T-helper 2 cell treated with Interferon-gamma antibody and Interleukin-4, amounts not matched to agents 100 ng/mL and 5 ng/mL, for 36 hours (primary cell): ENCODE measurements at regions not wholly inside any gene's neighbourhood (a gene's known extent, or its start where the extent isn't known, plus 50 kb on each side); places are given as distances from the start of the nearest gene placed in this dataset.

ENCODE experiments used
- intact Hi-C: fragments of 100-400 bp; cut with micrococcal nuclease; formaldehyde crosslinking; loops from one replicate; pipeline ENCODE4 v1.15.1; 2023

DNA sequence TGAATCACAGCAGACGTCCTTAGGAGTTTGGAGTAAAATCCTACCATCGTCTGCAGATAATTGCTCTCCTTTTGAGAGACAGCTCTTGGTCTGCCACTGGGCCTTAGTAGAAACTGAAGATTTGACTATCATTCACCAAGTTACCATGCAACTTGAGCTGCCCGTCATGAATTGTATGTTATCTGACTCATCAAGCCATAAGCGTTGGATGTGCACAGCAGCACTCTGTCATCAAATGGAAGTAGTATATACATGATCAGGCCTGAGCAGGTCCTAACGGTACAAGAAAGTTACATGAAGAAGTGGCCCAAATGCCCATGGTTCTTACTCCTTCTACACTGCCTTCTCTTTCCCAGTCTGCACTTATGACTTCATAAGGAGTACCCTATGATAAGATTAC lies 317.8 kb downstream of the GPATCH2 start:
- intact Hi-C loops = no loop called here

DNA sequence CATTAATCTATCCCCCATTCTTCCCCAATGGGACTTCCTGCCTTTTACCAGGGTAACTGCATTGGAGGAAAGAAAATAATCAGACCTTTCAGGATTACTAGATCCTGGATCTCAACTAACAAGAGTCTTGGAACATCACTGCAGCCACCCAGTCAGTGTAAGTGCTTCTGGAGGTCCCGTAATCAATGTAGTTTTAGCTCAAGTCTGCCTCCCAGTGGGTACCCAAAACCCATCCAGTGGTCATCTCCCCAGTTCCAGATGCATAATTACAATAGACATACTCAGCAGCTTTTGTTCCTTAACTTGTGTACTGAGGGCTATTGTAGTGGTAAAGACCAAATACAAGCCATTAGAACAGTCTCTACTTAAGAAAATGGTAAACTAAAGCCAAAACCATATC lies 319.1 kb downstream of the GPATCH2 start:
- intact Hi-C loops = no loop called here

DNA sequence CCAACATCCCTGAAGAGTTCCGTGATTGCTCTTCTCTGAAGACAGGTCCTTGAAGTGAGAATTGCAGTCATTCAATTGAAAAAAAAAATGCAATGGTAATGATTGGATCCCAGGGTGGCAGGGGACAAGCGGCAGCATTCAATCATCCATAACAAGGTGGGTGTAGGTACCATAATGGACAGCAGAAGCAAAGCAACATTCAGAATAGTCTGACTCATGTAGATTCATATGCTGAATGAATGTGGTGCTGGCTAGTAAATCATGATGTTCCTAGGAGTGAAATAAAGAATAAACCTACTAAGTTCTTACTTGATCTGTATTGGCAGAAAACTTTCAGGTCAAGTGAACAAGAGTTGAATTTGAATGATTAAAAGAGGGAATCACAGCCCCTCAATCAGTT lies 319.6 kb downstream of the GPATCH2 start:
- intact Hi-C loops = no loop called here

DNA sequence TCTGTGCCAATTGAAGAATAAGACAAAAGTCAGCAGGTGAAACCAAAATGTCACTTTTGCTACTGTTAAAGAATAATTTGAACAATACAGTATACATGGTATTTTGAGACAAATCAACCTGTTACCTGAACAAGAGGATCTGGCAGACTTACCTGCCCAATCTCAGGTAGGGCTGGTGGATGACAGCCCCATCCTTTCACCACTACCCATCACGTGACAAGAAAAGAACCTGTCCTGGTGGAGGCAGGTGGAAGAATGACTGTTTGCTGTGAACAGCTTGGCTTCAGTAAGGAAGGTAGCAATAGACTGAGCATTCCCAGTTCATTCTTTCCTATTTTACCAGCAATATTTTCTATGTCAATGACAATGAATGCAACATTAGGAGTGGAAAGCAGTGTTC lies 349.6 kb downstream of the GPATCH2 start:
- intact Hi-C loops = no loop called here

DNA sequence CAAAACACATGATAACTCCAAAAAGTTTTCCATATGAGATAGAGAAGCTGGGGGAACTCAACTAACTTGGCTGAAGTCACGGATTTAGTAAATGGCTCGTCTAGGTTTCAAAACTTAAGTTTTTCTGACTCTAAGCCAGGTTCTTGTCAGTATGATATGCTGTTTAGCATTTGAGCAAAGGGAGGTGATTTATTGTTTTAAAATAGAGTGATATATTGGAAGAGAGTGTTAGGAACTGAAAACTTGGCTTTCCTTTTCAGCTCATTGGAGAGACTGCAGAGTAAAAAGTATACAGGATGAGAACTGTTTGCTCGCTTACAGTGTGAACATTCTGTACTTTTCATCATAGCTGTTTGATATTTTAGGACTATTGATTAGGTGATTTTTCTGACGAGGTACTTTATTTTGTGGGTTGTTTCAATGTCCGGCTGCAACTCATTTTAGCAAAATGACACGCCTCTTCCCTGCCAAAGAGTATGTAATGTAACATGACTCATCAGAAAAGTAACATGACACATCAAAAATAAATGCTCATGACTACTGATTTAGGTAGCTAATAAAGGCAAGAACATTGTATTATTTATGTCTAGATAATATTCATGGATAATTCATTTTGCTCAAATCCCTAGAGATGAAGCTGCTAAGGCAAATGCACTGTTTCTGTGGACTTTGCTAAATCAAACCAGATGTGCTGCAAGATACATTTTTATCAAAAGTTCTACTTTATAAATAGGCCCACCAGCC lies 355.1 kb downstream of the GPATCH2 start:
- intact Hi-C loops = no loop called here

DNA sequence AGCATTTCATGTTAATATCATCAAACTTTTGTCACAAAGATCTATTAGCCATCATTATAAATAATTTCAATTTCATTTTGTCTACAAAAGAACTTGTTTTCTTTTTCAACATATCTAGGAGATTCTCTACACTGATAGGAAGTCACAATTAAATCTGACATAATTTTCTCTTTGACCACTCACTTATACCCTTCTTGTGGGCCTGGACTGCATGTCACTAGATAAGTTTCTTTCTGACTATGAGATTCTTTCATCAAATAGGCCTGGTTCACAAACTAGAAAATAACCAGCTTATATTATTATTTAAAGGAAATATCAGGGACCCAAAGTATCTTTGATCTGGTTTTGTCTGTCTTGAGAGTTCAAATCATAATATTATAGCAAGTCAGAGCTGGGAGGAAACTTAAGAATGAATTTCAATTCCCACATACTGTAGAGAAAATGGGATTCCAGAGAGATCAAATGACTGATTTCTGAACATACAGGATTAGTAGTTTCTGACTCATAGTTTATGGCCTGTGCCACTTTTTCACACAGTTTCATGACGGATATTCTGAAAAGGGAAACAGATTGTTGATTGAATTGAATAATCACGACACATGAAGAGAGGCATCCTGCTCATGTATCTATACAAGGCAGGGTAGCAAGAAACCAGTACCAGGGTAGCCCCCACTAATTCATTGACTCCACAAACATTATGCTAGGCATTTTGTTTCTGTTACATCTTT lies 355.8 kb downstream of the GPATCH2 start:
- intact Hi-C loops = no loop called here

DNA sequence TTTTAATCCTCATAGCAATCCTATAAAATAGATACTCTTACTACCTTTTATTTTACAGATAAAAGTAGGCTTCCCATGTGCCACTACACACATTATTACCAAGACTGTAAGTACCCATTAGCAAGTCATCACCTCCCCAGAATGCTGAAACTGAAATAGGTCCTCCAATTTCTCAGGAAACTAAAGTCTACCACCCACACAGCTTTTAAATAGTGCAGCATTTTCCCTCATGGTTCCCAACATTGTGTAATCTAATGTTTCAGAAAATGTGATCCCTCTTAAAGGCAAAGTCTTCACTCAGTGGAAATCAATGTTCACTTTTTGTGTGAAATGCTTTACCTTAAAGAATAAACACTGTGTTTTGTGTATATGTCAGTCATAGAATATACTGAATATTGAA lies 356.5 kb downstream of the GPATCH2 start:
- intact Hi-C loops = no loop called here

DNA sequence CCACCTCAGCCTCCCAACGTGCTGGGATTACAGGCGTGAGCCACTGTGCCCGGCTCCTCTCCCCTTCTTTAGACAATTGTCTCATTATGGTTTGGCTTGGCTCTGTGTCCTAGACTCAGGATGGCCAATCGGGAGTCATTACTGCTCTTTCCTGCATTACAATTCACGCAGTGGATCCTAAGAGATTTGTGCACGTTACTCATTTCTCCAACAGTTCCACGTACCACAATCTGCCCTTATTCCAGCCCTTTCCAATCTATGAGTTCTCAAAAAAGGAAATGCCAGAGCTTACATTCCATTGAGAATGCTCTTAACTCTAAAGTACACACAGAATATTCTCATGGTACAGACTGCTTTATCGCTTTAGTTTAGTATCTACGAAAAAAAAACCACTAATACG lies 357.0 kb downstream of the GPATCH2 start:
- intact Hi-C loops = no loop called here

DNA sequence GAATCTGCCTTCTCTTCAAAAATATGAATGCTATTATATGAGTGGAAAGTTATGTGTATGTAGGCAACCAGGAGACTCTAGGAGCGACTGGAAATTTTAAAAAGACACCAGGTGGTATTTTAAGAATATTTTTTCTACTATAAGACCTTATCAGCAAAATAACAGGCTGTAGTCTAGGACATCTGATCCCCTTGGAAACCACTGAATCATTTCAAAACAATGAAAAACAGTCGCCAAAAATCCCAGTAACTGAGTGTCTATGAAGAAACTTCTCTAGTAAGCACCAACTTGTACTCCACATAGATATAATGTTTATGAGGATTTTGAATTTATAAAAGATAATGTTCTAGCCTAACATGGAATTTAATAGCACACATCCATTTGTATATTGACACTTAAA lies 358.5 kb downstream of the GPATCH2 start:
- intact Hi-C loops = no loop called here

DNA sequence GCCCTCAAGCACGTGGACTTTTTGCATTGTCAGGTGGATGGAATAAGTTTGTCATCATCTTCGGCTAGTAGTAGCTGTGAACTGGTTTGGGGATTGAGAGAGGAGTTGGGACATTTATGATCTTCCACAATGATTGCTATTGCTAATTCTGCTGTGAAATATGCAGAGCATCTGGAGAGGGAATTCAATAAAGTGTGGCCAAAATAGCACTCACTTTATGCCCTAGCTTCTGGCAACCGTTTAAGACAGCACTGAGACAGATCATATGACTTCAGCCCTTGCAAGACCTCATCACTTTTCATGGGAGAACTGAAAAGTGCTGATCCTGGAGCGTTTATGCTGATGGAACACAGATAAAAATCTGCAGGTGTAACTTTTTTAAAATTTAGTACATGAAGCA lies 360.8 kb downstream of the GPATCH2 start:
- intact Hi-C loops = no loop called here

DNA sequence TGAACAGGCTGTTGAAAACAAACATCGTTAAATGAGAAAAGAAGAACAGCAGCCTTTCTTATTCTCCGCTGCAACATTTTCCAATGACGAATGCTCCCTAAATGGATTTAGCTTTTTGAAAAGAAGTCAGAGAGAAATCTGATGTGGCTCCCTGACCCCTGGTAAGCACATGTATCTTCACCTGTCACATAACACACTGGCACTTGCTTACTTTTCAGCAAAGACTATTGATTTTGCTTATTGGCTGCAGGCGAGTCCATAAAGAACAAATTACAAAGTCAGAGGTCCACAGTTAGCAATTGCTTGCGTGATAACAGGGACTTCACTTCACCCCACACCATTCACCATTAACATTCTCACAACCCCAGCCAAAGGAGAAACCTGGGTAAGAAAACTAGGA lies 362.8 kb downstream of the GPATCH2 start:
- intact Hi-C loops = no loop called here

DNA sequence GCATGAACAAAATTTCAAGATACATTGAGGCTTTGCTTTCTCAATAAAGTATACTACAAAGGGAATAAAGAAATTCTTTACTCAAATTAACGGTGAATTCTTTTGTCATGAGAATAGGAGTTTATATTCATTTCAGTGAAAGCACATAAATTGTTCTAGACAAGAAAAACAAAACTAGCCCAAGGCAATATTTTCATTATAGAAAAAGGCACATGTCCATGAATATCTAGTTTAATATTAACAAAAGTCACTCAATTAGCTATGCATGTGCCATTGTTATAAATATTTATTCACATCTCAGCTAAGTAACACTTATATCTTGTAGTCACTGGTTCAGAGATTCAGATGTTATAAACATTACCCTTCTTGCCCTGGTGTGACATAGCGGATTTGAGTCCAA lies 369.3 kb downstream of the GPATCH2 start:
- intact Hi-C loops = no loop called here

DNA sequence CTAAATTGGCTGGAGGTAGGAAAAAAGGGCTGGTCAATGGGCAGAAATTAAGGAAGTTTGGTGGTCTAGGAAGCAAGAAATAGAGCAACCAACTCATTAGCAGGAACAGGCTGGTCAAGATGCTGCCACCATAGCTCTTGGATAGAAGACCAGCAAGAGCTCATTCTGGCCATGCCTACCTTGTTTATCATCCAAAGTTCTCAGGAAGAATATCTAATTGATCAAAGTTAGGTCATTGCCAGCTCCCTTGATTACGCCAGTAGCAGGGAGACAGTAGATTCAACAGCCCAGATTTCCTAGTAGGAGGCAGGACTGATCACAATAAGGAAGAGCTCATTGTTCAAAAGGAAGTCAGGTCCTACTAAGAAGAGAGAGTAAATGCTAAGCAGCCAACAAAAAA lies 370.2 kb downstream of the GPATCH2 start:
- intact Hi-C loops = no loop called here

DNA sequence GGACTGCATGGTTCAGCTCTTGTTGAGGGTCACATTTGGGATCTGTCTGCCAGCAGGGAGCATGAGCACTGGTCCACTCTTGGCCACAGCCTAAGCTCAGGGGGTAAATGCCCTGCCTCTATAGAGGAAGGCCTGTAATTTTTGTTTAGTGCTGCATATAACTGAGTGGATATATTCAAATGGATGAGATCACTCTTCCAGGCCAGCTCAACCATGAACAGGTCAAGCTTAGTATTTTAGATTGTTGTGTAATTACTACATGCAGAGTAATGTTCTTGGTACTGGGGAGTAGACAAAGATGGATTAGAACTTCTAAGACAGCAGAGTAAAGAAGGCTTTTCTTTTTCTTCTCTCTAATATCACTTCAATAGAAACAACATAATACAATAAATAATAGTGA lies 376.9 kb downstream of the GPATCH2 start:
- intact Hi-C loops = no loop called here

DNA sequence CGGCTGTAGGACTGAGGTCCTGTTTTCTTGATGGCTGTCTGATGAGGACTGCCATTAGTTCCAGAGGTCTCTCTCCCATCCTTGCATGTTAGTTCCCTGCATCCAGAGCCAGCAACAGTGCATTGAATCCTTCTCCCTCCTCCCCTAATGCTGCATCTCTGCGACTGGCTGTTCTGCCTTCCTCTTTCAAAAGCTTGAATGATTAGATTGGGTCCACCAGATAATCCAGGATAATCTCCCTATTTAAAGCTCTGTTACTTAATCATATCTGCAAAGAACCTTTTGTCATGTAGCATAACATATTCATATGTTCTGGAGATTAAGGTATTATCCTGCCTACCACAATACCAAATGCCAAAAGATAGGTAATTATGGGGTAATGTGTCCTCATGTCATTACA lies 377.5 kb downstream of the GPATCH2 start:
- intact Hi-C loops = no loop called here

DNA sequence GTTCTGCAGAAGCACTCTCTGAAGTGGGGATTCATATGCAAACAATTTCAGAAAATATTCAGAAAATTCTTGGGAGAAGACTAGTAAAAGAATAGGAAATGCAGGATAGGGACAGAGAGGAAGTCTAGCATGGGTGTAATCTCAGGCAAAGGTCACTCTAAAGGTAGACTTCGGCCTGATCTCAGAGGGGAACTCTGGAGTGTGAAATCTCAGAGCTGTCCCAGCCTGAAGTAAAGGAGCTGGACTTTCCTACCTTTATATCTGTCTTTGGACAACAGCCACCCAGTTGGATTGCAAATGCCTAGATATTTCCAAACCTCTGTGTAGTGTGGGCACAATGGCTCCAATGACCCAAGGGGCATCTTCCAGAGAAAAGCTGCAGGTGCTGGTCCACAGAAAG lies 379.8 kb downstream of the GPATCH2 start:
- intact Hi-C loops = no loop called here

DNA sequence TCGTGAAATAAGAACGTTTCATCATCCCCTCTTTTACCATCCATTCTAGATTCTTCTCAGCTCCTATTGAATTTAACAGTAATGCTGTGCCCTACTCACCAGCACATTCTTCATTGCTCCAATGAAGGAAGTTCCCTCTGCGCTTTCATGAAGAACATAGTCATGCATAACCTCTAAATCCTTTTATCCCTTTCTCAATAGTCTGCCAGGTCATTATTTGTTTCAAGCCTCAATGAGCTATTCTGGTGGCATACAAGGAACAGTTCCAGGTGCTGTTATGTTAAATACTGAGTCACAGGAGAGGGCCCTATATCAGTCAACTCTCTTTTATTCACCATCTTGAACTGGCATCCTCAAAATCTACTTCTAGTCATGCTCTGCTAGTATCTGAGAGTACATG lies 381.0 kb downstream of the GPATCH2 start:
- intact Hi-C loops = no loop called here

DNA sequence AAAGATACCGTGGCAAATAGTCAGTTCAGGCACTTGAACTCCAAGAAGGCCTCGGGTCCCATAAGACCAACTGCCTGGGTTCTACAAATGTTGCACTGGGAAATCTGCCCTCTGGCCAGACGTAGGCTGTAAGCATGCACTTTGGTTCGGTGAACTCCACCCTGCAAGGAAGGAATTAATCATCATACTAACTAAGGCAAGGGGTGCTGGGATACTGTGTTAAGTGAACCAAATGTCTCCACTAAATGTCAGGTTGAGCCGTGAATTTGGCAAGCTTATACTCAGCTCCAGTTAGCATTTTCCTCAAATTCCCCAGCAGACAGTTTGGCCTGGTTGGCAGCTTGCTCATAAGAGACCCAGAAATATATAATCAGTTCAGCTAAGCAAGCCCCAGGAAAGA lies 385.9 kb downstream of the GPATCH2 start:
- intact Hi-C loops = no loop called here

DNA sequence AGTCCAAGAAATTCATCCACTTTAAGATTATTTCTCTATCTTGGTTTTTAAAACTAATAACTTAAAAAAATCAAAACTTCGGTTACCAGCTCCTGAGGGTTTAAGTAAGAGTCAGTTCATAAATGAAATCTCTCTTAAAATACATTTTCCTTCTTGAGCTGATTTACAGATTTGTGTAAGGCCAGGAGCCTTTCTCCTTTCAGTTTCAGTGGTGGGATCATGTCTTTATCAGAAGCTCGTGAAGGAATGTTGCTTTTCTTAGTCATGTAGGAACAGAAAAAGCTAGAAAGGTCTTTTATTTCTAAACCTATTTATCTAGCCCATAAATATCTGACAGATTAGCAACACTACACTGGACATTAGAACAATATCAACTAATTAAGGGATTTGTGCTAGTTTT lies 390.2 kb downstream of the GPATCH2 start:
- intact Hi-C loops = no loop called here

DNA sequence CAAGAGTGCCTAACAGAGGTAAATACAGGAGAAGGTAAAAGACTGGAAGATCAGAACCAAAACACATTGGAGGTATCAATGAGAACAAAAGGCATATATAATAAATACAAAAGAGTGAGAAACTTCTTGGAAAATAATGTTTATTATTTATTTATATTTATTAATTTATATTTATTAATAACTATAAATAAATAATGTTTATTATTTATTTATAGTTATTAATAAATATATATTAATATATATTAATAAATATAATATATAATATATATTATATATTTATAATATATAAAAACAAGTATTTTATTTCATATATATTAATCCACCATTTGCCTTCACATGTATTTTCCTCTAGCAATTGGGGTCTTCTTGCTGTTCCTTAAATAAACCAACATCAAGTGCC lies 391.9 kb downstream of the GPATCH2 start:
- intact Hi-C loops = no loop called here

DNA sequence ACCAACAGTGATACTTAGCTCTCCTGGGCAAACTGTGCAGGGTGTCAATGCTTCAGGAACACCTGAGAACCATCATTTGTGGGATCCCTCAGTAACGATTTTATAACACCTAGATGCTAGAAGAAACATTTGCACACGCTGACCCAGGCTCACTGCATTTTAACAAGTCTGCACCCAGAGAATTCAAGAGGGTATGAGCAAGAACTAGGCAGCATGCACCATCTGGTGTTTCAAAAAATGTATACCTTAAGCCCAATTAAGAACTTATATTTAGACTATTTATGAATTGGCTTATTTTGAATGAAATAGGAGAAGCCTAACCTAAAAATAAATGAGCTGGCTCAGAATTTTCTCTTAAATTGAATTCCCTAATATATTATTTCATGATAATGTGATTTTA lies 400.5 kb downstream of the GPATCH2 start:
- intact Hi-C loops = no loop called here

DNA sequence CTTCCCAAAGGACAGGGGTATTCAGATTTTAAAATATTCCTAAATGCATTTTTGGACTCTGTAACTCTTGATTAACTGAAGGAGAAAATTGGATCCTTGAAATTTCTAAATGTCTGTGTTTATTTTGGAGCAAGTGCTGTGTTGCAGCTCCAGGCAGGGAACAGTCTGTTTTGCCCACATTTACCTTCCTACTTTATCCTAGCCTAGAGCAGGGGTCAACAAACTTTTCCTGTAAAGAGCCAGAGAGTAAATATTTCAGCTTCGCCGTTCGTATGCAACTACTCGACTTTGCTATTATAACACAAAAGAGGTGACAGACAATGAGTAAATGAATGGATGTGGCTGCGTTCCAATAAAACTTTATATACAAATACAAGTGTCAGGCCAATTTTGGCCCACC lies 402.2 kb downstream of the GPATCH2 start:
- intact Hi-C loops = no loop called here

DNA sequence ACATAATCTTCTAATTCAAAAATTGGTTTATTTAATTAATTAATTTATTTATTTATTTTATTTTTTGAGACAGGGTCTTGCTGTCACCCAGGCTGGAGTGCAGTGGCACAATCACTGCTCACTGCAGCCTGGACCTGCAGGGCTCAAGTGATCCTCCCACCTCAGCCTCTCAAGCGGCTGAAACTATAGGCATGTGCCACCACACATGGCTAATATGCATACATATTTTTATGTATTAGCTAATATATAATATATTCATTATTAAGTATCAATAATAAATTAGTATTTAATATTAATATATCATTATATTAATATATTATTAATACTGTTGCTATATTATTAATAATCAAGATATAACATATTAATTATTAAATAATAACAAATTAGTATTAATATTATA lies 406.7 kb downstream of the GPATCH2 start:
- intact Hi-C loops = no loop called here
